ENCODE measurements at regions not wholly inside any gene's neighbourhood (a gene's known extent, or its start where the extent isn't known, plus 50 kb on each side); places are given as distances from the start of the nearest gene placed in this dataset.

DNA sequence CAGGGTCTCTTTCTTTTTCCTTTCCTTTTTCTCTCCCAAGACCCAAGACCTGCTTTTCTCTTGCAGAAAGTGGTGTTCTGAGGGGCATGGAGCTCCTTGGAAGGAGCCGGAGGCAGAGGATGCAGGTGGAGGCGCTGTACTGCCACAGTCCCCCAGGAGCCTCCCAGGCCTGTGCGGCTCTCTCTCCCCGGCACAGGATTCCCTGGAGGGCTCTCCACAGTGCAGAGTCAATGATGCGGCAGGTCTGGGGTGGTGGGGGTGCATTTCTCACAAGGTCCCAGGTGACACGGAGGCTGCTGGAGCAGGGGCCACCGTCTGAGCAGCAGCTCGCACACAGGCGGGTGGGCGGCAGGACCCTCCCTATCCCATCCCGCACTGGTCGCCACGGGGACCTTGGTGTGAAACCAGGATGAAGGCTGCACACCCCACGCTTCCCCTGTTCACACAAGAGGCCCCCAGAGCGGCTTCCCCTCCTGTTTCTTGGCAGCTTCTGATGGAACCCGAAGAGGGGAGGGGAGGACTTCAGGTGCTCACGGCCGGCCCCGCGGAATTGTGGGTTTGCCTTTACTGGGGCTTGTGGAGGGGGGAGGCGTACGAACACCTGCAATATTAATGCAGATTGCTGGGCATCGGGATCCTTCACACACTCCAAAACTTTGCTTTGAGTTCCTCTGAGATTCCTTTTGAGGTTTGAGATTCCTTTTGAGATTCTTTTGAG lies 186.9 kb downstream of the ENGASE start:
- no peaks in the 10 kb centered on the region for H3F3A ChIP-seq (ENCODE audit: low read length, unreplicated experiment)
- intact Hi-C loops (cut with micrococcal nuclease) = no loop called here
- no peak for TF ChIP-seq EZH2 (IDR thresholded peaks at IDR 0.05; ENCODE audit: low read length, unreplicated experiment)
- TF ChIP-seq EZH2phosphoT487 (IDR thresholded peaks at IDR 0.05; ENCODE audit: borderline replicate concordance, low read length) = no peak
- TF ChIP-seq, protein P1, sequence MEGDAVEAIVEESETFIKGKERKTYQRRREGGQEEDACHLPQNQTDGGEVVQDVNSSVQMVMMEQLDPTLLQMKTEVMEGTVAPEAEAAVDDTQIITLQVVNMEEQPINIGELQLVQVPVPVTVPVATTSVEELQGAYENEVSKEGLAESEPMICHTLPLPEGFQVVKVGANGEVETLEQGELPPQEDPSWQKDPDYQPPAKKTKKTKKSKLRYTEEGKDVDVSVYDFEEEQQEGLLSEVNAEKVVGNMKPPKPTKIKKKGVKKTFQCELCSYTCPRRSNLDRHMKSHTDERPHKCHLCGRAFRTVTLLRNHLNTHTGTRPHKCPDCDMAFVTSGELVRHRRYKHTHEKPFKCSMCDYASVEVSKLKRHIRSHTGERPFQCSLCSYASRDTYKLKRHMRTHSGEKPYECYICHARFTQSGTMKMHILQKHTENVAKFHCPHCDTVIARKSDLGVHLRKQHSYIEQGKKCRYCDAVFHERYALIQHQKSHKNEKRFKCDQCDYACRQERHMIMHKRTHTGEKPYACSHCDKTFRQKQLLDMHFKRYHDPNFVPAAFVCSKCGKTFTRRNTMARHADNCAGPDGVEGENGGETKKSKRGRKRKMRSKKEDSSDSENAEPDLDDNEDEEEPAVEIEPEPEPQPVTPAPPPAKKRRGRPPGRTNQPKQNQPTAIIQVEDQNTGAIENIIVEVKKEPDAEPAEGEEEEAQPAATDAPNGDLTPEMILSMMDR (conservative IDR thresholded peaks at IDR 0.05; ENCODE audit: low read depth, low read length) = no peak
- H4K20me1 ChIP-seq (ENCODE audit: low read length) = no peaks in the 10 kb centered on the region
- no peaks in the 10 kb centered on the region for H3K9me2 ChIP-seq (replicated peaks; ENCODE audit: low read length)
- BruUV-seq (replicated peaks) = no TSS peak
- H3K9me3 ChIP-seq (ENCODE audit: low read length) = no peaks in the 10 kb centered on the region
- ATAC-seq = no peak
- DNase-seq = no peak
- H3K4me1 ChIP-seq (ENCODE audit: insufficient read depth, low read length) = no peaks in the 10 kb centered on the region
- H3K27ac ChIP-seq (ENCODE audit: low read length) = no peak overlapping the region
- ChIA-PET CTCF (no interaction called here), POLR2A (ENCODE audit: unreplicated experiment) (no interaction called here)
- H3K9ac ChIP-seq (ENCODE audit: low read length) = no peak overlapping the region
- no peak overlapping the region for H3K4me3 ChIP-seq (ENCODE audit: low read length)
- H3K79me2 ChIP-seq (ENCODE audit: low read length) = no peaks in the 10 kb centered on the region
- no peaks in the 10 kb centered on the region for H3K36me3 ChIP-seq (ENCODE audit: low read depth, low read length)
- H3K4me2 ChIP-seq (ENCODE audit: low read length) = no peak overlapping the region
- H2AFZ ChIP-seq (ENCODE audit: low read length) = no peak overlapping the region
- peaks cover 99% of the 10 kb centered on the region for H3K27me3 ChIP-seq (ENCODE audit: low read length)

DNA sequence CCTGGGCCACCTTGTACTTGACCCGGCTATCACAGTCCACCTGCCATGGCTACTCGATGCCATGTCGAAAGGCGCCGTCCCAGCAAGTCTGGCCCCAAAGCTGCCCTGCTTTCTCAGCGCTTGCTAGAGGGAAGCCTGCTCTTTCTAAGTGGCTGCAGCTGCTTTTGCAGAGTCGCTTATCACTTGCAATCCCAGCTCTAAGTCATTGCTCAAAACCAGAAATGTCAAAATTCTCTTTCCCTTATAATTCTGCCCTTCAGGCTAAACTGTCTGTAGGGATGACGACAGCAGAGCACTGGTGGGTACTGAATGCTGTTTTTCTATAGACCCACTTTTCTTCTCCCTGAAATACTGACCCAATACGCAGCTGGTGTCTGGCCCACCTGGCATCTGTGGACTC lies 184.2 kb downstream of the ENGASE start:
- BruUV-seq (replicated peaks) = no TSS peak
- H3K27me3 ChIP-seq (ENCODE audit: low read length) = peaks cover 100% of the 10 kb centered on the region
- CTCF ChIA-PET = no interaction called here

DNA sequence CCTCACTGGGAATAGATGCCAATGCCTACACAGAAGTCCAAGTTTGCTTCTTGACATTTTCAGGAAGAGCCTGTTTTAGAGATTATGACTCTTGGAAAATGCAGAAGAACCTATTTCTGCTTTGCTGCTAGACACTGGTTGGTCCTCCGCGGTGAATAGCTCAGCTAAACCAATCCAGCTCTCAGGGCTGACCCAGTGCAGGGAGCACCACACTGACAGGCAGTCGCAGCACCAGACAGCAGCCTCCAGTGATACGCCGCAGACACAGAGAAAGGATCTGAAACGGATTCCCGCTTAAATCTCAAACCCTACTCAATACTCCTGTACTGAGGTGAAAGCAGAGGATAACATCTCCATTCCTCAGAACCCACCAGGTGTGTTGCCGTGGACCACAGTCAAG lies 183.4 kb downstream of the ENGASE start:
- DNase-seq (no peak), ATAC-seq (no peak; the same call in 1 of the 2 replicates)
- H4K20me1 ChIP-seq (ENCODE audit: low read length) = no peaks in the 10 kb centered on the region
- no peak overlapping the region for H2AFZ ChIP-seq (ENCODE audit: low read length)
- peaks cover 100% of the 10 kb centered on the region for H3K27me3 ChIP-seq (ENCODE audit: low read length)
- POLR2A ChIA-PET (ENCODE audit: unreplicated experiment) = no interaction called here
- BruUV-seq (replicated peaks) = no TSS peak
- no peak overlapping the region for H3K4me3 ChIP-seq (ENCODE audit: low read length)
- no peak overlapping the region for H3K27ac ChIP-seq (ENCODE audit: low read length)
- no peaks in the 10 kb centered on the region for H3F3A ChIP-seq (ENCODE audit: low read length, unreplicated experiment)
- no peaks in the 10 kb centered on the region for H3K9me3 ChIP-seq (ENCODE audit: low read length)
- H3K36me3 ChIP-seq (ENCODE audit: low read depth, low read length) = no peaks in the 10 kb centered on the region
- CTCF ChIA-PET = no interaction called here
- H3K79me2 ChIP-seq (ENCODE audit: low read length) = no peaks in the 10 kb centered on the region
- TF ChIP-seq, protein P1 (conservative IDR thresholded peaks at IDR 0.05; ENCODE audit: low read depth, low read length) = no peak
- no peak for TF ChIP-seq EZH2 (IDR thresholded peaks at IDR 0.05; ENCODE audit: low read length, unreplicated experiment)
- no peak for TF ChIP-seq EZH2phosphoT487 (IDR thresholded peaks at IDR 0.05; ENCODE audit: borderline replicate concordance, low read length)
- no peaks in the 10 kb centered on the region for H3K9me2 ChIP-seq (replicated peaks; ENCODE audit: low read length)
- intact Hi-C loops (cut with micrococcal nuclease) = no loop called here
- H3K9ac ChIP-seq (ENCODE audit: low read length) = no peak overlapping the region
- no peaks in the 10 kb centered on the region for H3K4me1 ChIP-seq (ENCODE audit: insufficient read depth, low read length)
- H3K4me2 ChIP-seq (ENCODE audit: low read length) = no peak overlapping the region

More for the DNA sequence above, 184.2 kb downstream of the ENGASE start:
- Histone ChIP-seq H3F3A (ENCODE audit: low read length, unreplicated experiment) (no peaks in the 10 kb centered on the region), H3K4me3 (ENCODE audit: low read length) (no peak overlapping the region), H3K9me3 (ENCODE audit: low read length) (no peaks in the 10 kb centered on the region), H3K9ac (ENCODE audit: low read length) (no peak overlapping the region), H3K27ac (ENCODE audit: low read length) (no peak overlapping the region), H3K9me2 (replicated peaks; ENCODE audit: low read length) (no peaks in the 10 kb centered on the region), H3K4me2 (ENCODE audit: low read length) (no peak overlapping the region), H3K79me2 (ENCODE audit: low read length) (no peaks in the 10 kb centered on the region), H3K4me1 (ENCODE audit: insufficient read depth, low read length) (no peaks in the 10 kb centered on the region), H2AFZ (ENCODE audit: low read length) (no peak overlapping the region), H3K36me3 (ENCODE audit: low read depth, low read length) (no peaks in the 10 kb centered on the region), H4K20me1 (ENCODE audit: low read length) (no peaks in the 10 kb centered on the region)
- TF ChIP-seq EZH2phosphoT487 (IDR thresholded peaks at IDR 0.05; ENCODE audit: borderline replicate concordance, low read length) (no peak), EZH2 (IDR thresholded peaks at IDR 0.05; ENCODE audit: low read length, unreplicated experiment) (no peak)
- TF ChIP-seq, protein P1 (conservative IDR thresholded peaks at IDR 0.05; ENCODE audit: low read depth, low read length) = no peak
- ATAC-seq = no peak
- DNase-seq = no peak
- intact Hi-C loops (cut with micrococcal nuclease) = no loop called here
- POLR2A ChIA-PET (ENCODE audit: unreplicated experiment) = no interaction called here
